Esophagus (tissue), 2 donors: ENCODE measurements at regions not wholly inside any gene's neighbourhood (a gene's known extent, or its start where the extent isn't known, plus 50 kb on each side); places are given as distances from the start of the nearest gene placed in this dataset.
A peak's percentile ranks its signal among the peaks of the same experiment; 100 is the strongest.

ENCODE experiments used
- H3K27ac ChIP-seq, 2 donors: one replicate each; pipeline ENCODE4 v1.5.1; 2013; ENCODE audit warnings: low read depth in 2 of 2, mild to moderate bottlenecking in 2 of 2, inconsistent platforms in 1 of 2, low read length in 1 of 2, moderate library complexity in 1 of 2
- H3K27me3 ChIP-seq, 2 donors: one replicate each; pipeline ENCODE4 v1.6.1; 2013; ENCODE audit warnings: low read length in 2 of 2, control low read depth in 1 of 2, mild to moderate bottlenecking in 1 of 2; ENCODE audit not compliant: insufficient read depth in 2 of 2, control insufficient read depth in 1 of 2
- H3K36me3 ChIP-seq, 2 donors: one replicate each; pipeline ENCODE4 v1.6.1; 2013; ENCODE audit warnings: low read length in 1 of 2; ENCODE audit not compliant: control insufficient read depth in 2 of 2, insufficient read depth in 2 of 2
- H3K4me1 ChIP-seq, 2 donors: one replicate each; pipeline ENCODE4 v1.6.1; 2013; ENCODE audit warnings: low read length in 1 of 2; ENCODE audit not compliant: control insufficient read depth in 2 of 2, insufficient read depth in 2 of 2
- H3K4me3 ChIP-seq, 2 donors: one replicate each; pipeline ENCODE4 v1.5.1; 2013; ENCODE audit warnings: low read length in 2 of 2, mild to moderate bottlenecking in 2 of 2, low read depth in 1 of 2, moderate library complexity in 1 of 2
- H3K9me3 ChIP-seq, 2 donors: one replicate each; pipeline ENCODE4 v1.6.1; 2013; ENCODE audit warnings: mild to moderate bottlenecking in 2 of 2, low read depth in 1 of 2, low read length in 1 of 2, moderate library complexity in 1 of 2; ENCODE audit not compliant: control insufficient read depth in 2 of 2, insufficient read depth in 1 of 2
- WGBS, 2 donors: extraction: QIAGEN DNeasy Blood & Tissue Kit; methylation state at CpG; one replicate each; pipeline ENCODE4 v1.1.7; 2013; 5-methylcytosine and 5-hydroxymethylcytosine counted together
- donor health status: healthy with polysubstance abuse.
- donor health status: Bipolar disorder and iron deficiency.

DNA sequence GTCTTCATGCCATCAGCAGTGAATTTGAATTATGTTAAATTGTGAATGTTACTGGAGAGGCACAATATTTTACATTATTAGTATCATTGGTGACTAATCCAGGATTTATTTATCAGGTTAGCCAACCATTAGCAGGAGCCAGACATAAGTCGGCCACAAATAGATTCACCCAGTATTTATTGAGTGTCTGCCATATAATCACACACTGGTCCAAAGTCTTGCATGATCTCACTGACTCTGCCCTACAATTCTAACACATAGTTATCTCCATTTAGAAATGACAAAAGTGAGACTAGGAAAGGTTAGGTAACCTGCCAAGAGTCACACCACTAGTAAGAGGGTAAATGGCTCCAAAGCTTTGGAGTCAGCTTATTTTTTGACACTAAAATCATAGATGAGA lies 179.6 kb downstream of the BLID start:
- no peak overlapping the region for H3K4me3 ChIP-seq
- no peak overlapping the region for H3K27ac ChIP-seq
- WGBS, 2 donors = 58 to 67% methylated on average over 1 of the region's 1 CpG
- H3K9me3 ChIP-seq = no peaks in the 10 kb centered on the region
- no peaks in the 10 kb centered on the region for H3K27me3 ChIP-seq
- no peaks in the 10 kb centered on the region for H3K36me3 ChIP-seq
- H3K4me1 ChIP-seq = no peaks in the 10 kb centered on the region

DNA sequence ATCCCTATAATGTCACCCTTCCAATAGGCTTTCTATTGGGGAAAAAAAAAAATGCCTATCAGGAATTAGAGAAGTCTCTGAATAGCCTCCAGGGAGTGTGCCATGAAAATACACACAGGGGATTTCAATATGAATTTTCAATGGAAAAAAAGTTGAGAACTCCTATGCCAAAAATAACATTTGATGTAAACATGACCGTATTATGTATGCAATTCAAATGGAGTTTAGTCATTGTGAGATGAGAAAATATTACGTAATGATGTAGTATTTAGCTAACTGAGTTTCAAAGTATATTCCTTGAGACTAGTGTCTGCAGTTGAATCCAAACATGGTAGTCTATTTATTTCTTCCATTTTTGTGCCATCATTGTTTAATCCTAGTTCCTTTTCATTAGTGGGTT lies 182.3 kb downstream of the BLID start:
- no peak overlapping the region for H3K27ac ChIP-seq
- 61 to 63% methylated on average over 2 of the region's 2 CpGs for WGBS, 2 donors

DNA sequence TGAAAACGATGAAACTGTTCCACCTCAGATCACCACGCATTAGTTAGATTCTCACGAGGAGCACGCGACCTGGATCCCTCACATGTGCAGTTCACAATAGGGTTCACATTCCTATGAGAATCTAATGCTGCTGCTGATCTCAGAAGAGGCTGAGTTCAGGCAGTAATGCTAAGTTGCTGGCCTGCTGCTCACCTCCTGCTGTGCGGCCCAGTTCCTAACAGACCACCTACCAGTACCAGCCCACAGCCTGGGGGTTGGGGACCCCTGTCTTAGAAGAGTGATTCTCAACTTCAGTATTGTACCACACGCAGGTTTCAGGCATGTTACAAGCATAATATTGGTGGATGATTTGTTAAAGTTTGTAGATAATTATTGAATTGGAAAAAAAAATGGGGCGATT lies 182.7 kb downstream of the BLID start:
- WGBS, 2 donors = 92 to 96% methylated on average over 8 of the region's 8 CpGs
- Histone ChIP-seq H3K4me1 (no peaks in the 10 kb centered on the region), H3K4me3 (no peak overlapping the region), H3K27ac (no peak overlapping the region), H3K9me3 (no peaks in the 10 kb centered on the region), H3K27me3 (no peaks in the 10 kb centered on the region), H3K36me3 (no peaks in the 10 kb centered on the region)

More for the DNA sequence above, 182.3 kb downstream of the BLID start:
- H3K36me3 ChIP-seq = no peaks in the 10 kb centered on the region
- no peaks in the 10 kb centered on the region for H3K9me3 ChIP-seq
- H3K27me3 ChIP-seq = no peaks in the 10 kb centered on the region
- no peak overlapping the region for H3K4me3 ChIP-seq
- no peaks in the 10 kb centered on the region for H3K4me1 ChIP-seq

DNA sequence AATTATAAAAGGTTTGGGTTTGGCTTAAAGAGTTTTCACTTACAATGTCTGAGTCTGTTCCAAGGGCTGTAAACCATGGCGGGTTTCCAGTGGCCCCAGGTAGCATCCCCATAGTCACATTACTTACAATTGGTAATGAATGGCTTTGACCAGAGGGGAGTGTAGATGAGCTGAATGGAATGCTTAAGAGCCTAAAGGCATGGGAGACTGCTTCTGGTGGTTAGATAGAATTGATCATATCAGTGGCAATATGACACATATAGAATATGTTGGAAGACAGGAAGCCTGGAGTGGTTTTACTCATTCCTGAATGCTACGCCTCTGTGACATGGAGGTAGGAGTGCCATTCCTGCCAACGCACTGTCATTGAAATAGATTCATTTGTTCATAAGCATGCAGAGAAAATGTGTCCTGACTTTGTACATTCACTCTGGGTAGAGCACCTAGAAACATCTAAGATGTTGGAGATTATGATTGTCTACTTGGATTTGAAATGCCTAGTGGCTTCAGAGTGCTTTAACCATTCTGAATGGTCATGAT lies 183.3 kb downstream of the BLID start:
- Histone ChIP-seq H3K36me3 (no peaks in the 10 kb centered on the region), H3K9me3 (no peaks in the 10 kb centered on the region), H3K27me3 (no peaks in the 10 kb centered on the region), H3K4me3 (no peak overlapping the region), H3K27ac (no peak overlapping the region), H3K4me1 (no peaks in the 10 kb centered on the region)
- 74 to 75% methylated on average over 3 of the region's 3 CpGs for WGBS, 2 donors

DNA sequence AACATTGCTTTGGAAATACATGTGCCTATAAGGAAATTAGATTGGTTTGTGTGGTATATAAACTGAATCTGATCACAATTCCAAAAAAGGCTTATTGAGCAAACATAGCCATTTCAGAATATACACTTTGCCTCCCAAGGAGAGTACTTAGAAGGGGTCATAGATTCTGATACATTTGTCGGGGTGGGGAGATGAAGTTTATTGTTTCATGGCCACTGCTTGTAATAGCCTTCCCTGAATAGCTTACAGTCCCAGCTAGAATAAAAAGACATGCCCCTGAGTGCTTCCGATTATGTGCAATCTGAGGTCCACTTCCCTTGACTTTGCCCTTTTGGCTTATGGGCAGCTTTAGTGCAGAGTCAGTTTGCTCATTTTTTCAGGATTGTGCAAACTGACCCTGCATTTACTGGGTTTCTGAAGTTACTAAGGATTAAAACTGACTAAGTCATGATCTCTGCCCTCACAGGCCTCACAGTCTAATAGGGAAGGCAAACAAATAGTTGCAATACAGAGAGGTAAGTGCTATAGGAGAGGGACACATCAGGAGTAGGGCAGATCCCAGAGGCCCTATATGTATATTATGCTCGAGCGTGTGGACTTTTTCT lies 184.2 kb downstream of the BLID start:
- no peak overlapping the region for H3K4me3 ChIP-seq
- H3K27ac ChIP-seq = no peak overlapping the region
- H3K27me3 ChIP-seq = no peaks in the 10 kb centered on the region
- no peaks in the 10 kb centered on the region for H3K9me3 ChIP-seq
- no peaks in the 10 kb centered on the region for H3K36me3 ChIP-seq
- WGBS, 2 donors = 75 to 81% methylated on average over 4 of the region's 4 CpGs
- H3K4me1 ChIP-seq = no peaks in the 10 kb centered on the region

DNA sequence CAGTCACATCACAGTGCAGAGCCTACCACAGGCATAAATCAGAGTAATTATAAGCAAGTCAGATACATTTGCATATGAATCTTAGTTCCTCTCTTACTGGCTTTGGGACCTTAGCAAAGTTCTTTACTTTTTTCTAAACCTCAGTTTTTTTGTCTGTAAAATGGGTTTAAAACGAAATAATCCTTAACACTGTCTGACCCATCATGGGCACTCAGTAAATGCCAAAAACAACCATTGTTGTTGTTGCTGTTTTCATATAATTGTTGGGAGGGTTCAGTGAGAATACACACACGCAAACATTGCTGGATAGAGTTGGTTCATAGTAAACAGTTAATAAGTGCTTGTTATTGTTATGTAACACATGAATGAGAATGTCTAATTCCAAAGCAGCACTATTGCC lies 184.9 kb downstream of the BLID start:
- no peak overlapping the region for H3K27ac ChIP-seq
- no peaks in the 10 kb centered on the region for H3K9me3 ChIP-seq
- WGBS, 2 donors = 83 to 84% methylated on average over 2 of the region's 2 CpGs
- no peaks in the 10 kb centered on the region for H3K36me3 ChIP-seq
- H3K27me3 ChIP-seq = no peaks in the 10 kb centered on the region
- no peak overlapping the region for H3K4me3 ChIP-seq
- H3K4me1 ChIP-seq = no peaks in the 10 kb centered on the region

DNA sequence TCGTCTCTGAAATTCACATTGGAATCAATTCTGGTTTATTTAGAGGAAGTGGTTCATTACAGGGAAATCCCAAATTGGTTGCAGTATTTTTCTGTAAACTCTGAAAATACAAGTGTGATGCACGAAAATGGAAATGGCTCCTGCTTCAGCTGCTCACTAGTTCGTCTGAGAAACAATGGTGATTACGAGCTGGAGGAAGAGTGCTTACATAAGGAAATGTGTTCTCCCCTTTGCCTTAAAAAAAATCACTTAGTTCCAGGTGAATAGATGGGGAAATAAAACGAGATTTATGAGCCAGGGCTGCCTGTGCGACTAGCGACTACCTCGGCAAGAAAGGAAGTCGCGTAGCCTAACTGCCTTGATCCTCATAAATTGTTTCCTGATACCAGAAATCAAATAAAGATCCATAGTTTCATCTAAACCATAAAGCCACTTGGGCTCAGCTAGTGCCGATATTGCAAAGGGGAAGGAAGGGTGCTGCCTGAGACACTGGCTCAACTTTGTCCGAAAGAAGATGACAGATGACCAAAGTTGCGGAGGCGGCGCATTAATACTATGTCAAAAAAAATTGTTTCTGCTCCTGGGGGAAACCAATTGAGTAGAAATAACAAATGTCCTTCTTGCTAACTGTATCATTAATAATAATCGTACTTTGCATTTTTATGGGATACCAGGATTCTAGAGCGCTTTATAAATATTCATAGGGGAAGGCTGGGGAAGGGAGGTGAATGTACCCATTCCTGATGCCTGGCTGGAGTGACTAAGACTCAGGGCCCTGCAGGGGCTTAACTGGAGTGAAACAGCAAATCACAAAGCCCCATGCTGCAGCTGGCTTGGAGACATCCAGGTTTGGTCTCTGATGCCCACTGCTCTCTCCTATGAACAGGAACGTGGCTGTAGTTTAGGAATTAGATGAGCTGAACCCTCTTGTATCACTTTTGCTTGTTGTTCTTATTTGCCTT lies 185.7 kb downstream of the BLID start:
- Histone ChIP-seq H3K9me3 (no peaks in the 10 kb centered on the region), H3K36me3 (no peaks in the 10 kb centered on the region), H3K4me3 (peak overlapping the region in 1 of 2 donors; percentile 14), H3K27me3 (no peaks in the 10 kb centered on the region), H3K4me1 (no peaks in the 10 kb centered on the region), H3K27ac (peak overlapping the region in 1 of 2 donors; percentile 26)
- 26 to 30% methylated on average over 18 of the region's 18 CpGs for WGBS, 2 donors

DNA sequence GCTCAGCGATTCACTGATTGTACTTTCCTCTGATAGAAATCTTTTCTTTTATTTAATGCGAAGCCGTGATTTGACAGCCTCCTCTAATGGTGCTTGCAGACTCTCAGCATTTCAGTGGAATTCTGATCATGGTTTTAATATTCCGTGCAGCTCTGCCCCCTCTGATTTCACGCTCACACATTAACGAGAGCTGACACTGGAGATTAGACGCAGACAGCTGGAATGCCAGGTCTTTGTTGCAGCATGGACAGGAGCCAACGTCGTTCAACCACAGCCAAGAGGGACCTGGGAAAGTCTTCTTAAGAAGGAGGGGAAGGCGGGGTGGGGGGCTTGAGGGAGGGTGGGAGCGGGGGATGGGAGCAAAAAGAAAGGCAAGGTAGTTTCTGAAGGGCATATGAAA lies 186.4 kb downstream of the BLID start:
- 4 to 5% methylated on average over 11 of the region's 11 CpGs for WGBS, 2 donors
- no peaks in the 10 kb centered on the region for H3K9me3 ChIP-seq

DNA sequence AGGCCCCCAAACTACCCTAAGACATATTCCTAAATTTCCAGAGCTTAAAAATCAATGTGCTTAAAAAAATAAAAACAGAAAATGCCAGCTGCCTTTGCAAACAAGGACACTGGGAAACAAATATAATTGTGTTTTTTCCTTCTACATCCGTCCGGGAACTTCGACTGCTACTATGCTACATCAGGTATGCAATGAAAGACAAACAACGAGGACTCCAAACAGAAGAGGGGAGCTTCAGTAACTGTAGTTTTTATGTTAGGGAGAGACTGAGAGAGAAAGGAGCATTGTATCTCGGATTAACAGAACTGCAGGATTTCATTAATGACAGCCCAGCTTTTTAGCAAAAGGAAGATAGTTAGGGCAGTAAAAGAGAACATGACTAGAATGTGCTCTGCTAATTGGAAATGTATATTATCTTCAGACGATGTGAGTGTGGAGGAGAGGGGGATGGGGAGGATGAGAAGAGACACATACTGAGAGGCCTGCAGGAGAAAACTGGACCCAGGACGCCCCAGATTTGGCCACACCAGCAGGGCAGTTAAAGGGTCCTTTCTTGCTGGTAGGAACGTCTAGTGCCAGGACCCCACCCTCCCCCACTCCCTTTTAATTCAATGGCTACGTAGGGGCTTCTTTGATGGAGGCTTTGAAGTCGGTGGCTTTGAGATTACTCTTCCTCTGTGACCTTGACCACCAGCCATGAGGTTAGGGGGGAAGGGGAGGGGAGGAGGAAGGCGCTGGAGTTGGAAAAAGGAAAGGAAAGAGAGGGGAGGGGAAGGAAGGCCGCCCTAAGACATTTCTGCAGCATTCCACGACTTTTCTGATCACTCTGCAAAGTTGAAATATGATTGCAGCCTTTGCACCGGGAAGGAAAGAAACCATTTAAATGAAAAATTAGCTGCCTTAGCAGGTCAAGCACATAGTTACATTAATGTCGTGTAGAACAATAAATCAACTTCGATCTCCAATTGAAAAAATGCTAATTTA lies 187.1 kb downstream of the BLID start:
- WGBS, 2 donors = 36 to 39% methylated on average over 16 of the region's 16 CpGs
- Histone ChIP-seq H3K27me3 (no peaks in the 10 kb centered on the region), H3K4me1 (no peaks in the 10 kb centered on the region), H3K9me3 (no peaks in the 10 kb centered on the region), H3K27ac (no peak overlapping the region), H3K36me3 (no peaks in the 10 kb centered on the region), H3K4me3 (peak overlapping the region in 1 of 2 donors; percentile 14)

More for the DNA sequence above, 186.4 kb downstream of the BLID start:
- H3K4me1 ChIP-seq = no peaks in the 10 kb centered on the region
- H3K4me3 ChIP-seq = peak overlapping the region in 1 of 2 donors; percentile 14
- no peaks in the 10 kb centered on the region for H3K27me3 ChIP-seq
- no peak overlapping the region for H3K27ac ChIP-seq
- H3K36me3 ChIP-seq = no peaks in the 10 kb centered on the region
